HepG2 (cell line): ENCODE measurements at regions not wholly inside any gene's neighbourhood (a gene's known extent, or its start where the extent isn't known, plus 50 kb on each side); places are given as distances from the start of the nearest gene placed in this dataset.

Experiments used
- AHDC1 ChIP-seq: sonication (generic); formaldehyde crosslinking; IDR thresholded peaks from 2 replicates; pipeline ENCODE4 v1.5.1; 2020; ENCODE audit warnings: mild to moderate bottlenecking, missing genetic modification reagents, borderline replicate concordance
- CTCF ChIP-seq: sonication (generic); formaldehyde crosslinking; IDR thresholded peaks from 2 replicates; pipeline ENCODE4 v1.5.0; 2020; ENCODE audit warnings: mild to moderate bottlenecking, missing genetic modification reagents, moderate library complexity
- EP300 ChIP-seq, 3 experiments: sonication (generic) in 1 of 3; formaldehyde crosslinking in 1 of 3; IDR thresholded peaks; 2 replicates each; pipeline versions ENCODE4 v1.5.1 to v1.6.1; 2011 to 2020; ENCODE audit warnings: low read depth in 2 of 3, low read length in 2 of 3, borderline replicate concordance in 1 of 3, improper control_type of control experiment in 1 of 3, mild to moderate bottlenecking in 1 of 3, missing genetic modification reagents in 1 of 3, moderate library complexity in 1 of 3
- FOXM1 ChIP-seq: sonication (generic); formaldehyde crosslinking; IDR thresholded peaks from 2 replicates; pipeline ENCODE4 v1.5.0; 2020; ENCODE audit warnings: missing genetic modification reagents
- GABPB1 ChIP-seq: IDR thresholded peaks from 2 replicates; pipeline ENCODE4 v1.6.1; 2016; ENCODE audit warnings: mild to moderate bottlenecking, missing genetic modification reagents, moderate library complexity, missing compliant biosample characterization
- MTF2 ChIP-seq: sonication (generic); formaldehyde crosslinking; IDR thresholded peaks from 2 replicates; pipeline ENCODE4 v1.5.0; 2020; ENCODE audit warnings: missing genetic modification reagents, borderline replicate concordance
- PATZ1 ChIP-seq: sonication (generic); formaldehyde crosslinking; IDR thresholded peaks from 2 replicates; pipeline ENCODE4 v1.4.0; 2020; ENCODE audit warnings: missing genetic modification reagents
- RAD21 ChIP-seq: fragments of 450-650 bp; formaldehyde crosslinking; IDR thresholded peaks from 2 replicates; pipeline ENCODE4 v1.5.0; 2020; ENCODE audit warnings: mild to moderate bottlenecking
- RFXANK ChIP-seq: IDR thresholded peaks from 2 replicates; pipeline ENCODE4 v1.6.1; 2016
- SETDB1 ChIP-seq: sonication (generic); formaldehyde crosslinking; IDR thresholded peaks from 2 replicates; pipeline ENCODE4 v1.5.1; 2020; ENCODE audit warnings: missing genetic modification reagents, mild to moderate bottlenecking, borderline replicate concordance
- SMAD1 ChIP-seq: sonication (generic); formaldehyde crosslinking; IDR thresholded peaks from 2 replicates; pipeline ENCODE4 v1.4.0; 2020; ENCODE audit warnings: missing genetic modification reagents, low read depth, mild to moderate bottlenecking, borderline replicate concordance
- THAP7 ChIP-seq: sonication (generic); formaldehyde crosslinking; IDR thresholded peaks from 2 replicates; pipeline ENCODE4 v1.8.1; 2023; ENCODE audit warnings: mild to moderate bottlenecking, missing genetic modification reagents

GRCh38 chr2:12549641-12550040, 167.1 kb upstream of the TRIB2 start:
- TF ChIP-seq RAD21 (CRISPR knock-in tag) (no peak), AHDC1 (CRISPR knock-in tag) (no peak), PATZ1 (CRISPR knock-in tag) (no peak), SETDB1 (no peak), GABPB1 (no peak), EP300 (IDR thresholded peaks at IDR 0.05; ENCODE audit: low read depth in 2 of 2, low read length in 2 of 2) (no peak), EP300 (CRISPR knock-in tag; IDR thresholded peaks at IDR 0.05; ENCODE audit: borderline replicate concordance) (no peak), MTF2 (no peak), CTCF (no peak), FOXM1 (no peak), RFXANK (CRISPR knock-in tag) (no peak), THAP7 (CRISPR knock-in tag) (no peak), SMAD1 (no peak)
